HG02884 (cell line): ENCODE measurements at regions not wholly inside any gene's neighbourhood (a gene's known extent, or its start where the extent isn't known, plus 50 kb on each side); places are given as distances from the start of the nearest gene placed in this dataset.
A peak's percentile ranks its signal among the peaks of the same experiment; 100 is the strongest.
"Not testable (repeated sequence)": the region's sequence is repeated elsewhere in the genome, so short reads cannot be mapped to it uniquely, and the experiment has no call there.

Experiments used
- ATAC-seq: cut with Tn5 transposase; IDR thresholded peaks from one replicate; pipeline ENCODE4 v1.9.1; 2021; ENCODE audit warnings: mild to moderate bottlenecking, moderate library complexity; ENCODE audit not compliant: unreplicated experiment

DNA sequence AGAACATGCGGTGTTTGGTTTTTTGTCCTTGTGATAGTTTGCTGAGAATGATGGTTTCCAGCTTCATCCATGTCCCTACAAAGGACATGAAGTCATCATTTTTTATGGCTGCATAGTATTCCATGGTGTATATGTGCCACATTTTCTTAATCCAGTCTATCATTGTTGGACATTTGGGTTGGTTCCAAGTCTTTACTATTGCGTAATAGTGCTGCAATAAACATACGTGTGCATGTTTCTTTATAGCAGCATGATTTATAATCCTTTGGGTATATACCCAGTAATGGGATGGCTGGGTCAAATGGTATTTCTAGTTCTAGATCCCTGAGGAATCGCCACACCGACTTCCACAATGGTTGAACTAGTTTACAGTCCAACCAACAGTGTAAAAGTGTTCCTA lies 471.6 kb upstream of the MEIS1 start:
- not testable (repeated sequence) for ATAC-seq

DNA sequence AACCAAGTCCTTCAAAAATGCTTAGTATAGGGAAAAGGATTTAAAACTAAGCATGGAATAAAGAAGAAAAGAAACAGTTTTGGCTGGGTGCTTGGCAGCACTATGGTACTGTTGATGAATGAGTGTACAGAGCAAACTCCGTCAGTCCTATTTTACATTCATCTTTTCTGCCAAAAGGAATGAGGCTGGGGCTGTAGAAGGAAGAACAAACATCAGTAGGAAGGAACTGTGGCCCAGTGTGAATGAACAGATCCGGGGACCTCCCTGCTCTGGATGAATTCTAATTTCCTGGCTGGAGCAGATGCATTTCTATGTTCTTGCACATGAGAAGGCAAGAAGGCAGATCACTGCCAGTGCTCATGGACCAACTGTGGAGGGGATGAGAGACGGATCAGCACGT lies 474.0 kb upstream of the MEIS1 start:
- ATAC-seq, result no peak

DNA sequence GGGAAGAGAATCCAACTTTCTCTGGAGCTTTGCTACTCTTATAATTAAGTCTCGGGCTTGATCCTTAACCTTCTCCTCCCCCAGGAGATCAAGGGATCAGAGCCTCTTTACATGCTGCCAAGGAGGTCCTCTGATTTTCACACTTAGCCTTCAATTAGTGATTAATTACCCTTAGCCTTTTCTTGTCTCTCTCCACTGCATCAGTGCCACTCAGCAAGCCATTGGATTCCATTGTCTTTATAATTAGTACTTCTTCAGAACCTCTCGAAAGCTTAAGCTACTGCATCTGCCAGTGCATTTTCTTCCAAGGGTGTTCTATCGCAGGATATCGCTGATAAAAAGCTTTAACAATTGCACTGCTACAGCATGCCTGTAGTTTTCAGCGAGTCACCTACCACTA lies 477.0 kb upstream of the MEIS1 start:
- ATAC-seq, result no peak

DNA sequence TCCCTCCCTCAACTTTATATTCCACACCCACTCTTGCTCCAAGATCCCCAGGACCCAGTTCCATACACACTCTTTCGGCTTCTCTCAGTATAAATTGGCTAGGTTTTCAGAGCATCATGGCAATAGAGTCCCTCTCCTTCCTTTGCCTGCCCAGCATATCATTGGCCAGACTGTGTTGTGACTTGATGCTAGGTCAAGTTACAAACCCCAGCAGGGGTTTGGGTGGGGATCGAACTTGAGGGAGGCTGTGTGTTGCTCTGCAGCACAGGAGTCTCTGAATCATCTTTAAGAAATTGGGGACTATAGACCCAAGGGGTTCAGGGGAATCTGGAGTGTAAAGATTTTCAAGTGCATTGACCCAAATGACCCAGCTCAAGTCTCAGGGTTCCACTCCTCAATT lies 477.5 kb upstream of the MEIS1 start:
- no peak for ATAC-seq

DNA sequence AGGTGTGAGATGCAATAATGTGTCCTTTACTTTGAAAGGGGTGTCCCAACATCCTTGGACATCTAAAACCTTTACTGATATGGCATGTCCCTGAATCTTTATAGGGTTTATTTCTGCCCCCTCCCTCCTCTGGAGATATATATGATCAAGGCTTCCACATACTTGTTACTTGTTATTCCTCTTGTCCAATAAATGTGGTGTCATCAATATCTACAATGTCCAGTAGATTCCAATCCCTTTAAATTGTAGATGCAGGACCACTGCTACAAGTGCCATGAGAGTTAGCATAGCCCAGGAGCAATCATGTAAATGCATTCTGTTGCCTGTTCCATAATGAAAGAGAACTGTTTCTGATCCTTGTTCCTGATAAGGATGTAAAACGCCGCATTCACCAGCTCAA lies 479.7 kb upstream of the MEIS1 start:
- no peak for ATAC-seq

DNA sequence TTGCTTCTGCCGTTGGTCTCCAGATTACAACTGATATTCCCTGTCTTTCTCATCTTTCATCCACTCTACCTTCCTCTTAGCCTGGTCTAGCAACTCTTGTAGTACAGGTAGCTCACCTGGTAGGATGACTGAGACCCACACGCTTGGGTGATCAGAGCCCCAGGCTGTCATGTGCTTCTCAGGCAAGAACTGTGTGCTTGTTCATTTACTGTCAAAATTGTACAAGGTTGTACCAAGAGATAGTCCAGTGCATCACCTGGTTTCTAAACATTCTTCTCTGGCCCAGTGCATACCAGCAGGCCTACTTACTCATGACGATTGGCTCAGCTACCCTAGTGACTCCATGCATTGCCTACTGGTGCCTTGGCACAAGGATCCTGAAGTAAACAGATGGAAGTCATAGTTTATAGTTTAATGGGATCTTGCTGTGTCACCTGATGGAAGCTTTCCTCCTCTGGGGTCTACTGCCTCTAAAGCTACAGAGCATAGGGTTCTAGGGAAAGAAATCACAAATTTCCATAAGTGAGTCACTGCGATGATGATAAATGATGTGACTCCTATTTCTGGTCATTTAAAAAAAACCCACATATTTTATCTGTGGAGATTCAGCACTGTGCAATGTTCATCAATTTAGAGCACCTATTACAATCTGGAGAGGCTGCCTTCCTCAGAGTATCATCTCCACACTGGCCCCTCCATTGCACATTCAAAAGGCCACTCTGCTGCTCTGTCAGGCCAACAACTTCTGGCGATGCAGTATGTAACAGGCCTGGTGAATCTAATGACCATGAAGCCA lies 481.8 kb upstream of the MEIS1 start:
- no peak for ATAC-seq

DNA sequence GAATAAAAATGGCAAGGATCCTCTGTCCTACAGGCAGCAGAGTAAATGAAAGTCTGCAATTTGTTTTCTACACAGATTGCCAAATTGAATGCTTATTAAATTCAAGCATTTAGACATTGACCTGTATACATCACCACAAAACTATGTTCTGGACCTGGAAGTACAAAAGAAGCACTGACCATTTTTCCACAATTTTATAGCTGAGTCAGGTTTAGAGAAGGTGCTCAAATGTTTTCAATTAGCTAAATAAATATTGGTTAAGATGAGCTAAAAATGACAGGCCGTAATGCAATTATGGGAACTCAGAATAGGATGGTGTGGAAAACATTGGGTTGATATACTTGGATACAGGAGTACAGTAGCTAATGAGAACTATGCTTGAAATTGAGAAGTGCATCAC lies 490.7 kb upstream of the MEIS1 start:
- no peak for ATAC-seq

DNA sequence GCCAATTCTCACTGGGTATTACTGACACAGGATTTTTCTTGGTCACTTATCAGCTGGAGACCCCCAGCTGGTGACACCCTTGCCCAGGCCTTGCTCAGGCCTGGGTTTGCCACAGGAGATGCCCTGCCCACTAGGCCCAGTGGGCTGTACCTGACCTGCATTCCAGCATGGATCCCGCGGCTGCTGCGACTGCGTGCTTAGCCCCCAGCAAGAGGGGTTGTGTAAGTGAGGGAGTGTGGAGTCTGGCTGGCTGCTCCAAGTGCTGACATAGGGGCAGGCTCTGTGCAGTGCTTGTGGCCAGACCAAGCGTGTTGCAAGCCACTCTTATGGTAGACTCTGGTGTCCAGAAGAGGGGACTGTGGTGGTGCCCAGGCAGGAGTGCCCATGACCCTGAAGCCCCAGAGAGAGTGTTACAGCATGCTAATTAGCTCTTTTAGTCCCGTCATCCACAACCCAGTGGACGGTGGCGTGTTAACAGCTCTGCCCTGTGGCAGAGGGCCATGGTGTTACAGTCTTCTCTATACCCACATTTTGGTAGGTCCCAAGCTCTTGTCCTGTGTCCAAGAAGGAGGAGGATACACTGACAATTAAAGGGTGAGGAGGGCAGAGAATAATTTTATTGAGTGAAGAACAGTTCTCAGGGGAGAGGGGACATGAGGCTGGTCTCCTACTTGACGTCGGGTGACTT lies 491.7 kb upstream of the MEIS1 start:
- no peak for ATAC-seq

DNA sequence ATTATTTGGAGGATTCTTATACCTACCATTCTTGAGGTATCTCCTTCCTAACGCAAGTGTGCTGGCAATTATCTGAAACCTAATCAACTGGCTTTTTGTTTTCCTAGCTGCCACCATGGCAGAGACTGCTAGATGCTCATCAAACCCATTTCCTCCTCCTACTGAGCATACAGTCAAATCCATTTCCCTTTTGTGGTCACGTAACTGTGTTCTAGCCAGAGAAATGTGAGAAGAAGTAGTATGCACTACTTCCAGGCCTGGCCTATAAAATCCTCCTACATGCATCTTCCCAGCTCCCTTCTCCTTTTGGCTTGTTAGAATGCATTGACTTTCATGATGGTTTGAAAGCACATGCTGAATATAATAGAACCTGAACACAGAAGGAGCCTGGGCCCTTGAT lies 494.1 kb upstream of the MEIS1 start:
- no peak for ATAC-seq

DNA sequence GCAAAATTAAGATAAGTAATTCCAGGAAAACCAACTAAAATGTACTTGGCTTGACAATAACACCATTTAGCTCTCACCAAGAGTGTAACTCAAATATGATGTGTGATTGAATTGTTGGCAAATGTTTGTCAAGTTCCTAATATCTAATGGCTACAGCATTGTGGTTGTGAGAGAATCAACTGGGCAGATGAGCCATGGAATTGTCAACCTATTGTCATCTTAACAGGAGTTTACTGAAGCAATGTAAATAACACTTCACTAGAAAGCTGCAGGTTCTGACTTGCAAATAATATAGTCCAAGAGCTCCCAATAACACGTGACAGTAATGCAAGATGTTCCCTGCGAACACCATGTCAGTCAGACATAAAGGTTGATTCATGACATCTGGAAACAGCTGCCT lies 495.2 kb upstream of the MEIS1 start:
- no peak for ATAC-seq

DNA sequence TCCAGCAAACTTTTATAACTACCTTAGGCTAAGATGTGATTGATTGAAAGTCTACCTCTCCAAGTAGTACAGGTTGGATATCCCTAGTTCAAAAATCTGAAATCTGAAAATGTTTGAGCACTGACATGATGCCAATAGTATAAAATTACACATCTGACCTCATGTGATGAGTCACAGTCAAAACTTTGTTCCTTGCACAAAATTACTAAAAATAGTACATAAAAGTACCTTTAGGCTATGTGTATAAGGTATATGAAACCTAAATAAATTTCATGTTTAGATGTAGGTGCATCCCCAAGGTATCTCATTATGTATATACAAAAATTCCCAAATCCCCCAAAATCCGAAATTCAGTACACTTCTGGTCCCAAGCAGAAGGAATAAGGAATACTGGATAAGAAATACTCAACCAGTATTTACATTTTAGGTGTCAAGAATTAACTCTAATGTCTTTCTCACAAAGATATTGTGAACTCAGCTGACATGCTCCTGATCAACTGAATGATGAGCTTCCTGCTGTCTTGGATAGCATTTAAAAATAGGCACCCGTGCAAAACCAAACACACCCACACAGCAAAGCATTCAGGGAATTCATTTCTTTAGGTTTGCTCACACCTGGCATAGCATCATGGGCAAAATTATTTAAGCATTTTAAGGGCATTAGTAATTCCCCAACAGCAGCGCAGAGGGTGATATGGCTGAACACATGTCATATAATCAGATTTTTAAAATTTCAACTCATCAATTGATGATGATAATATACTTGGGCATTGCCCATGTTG lies 497.4 kb upstream of the MEIS1 start:
- no peak for ATAC-seq

DNA sequence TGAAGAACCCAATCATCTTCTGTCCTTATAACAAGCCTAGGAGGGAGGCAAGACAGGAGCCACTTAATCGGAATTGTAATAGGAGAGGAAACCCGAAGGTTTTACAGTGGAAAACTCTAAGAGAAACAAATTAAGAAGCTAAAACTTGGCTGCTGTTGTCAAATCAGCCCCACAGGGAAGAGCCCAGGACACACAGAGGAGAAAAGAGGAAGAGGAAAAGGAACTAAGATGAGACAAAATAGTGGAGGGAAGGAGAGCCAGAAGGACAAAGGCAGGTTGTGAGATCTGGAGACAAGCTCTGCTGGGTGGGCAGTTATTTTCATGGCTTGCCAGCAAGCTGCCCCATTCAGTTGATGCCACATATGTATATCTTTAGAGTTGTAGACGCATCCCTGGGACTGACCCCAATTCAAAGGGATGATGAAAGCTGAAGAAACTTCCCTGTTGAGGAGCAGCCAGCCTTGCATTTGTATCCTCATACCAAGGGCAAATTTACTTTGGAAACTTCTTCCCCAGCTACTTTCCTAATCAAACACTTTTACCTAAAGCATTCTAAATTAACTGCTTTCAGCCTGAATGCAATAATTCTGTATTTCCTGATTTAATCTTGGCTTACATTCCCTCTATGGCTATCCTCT lies 499.8 kb upstream of the MEIS1 start:
- no peak for ATAC-seq

DNA sequence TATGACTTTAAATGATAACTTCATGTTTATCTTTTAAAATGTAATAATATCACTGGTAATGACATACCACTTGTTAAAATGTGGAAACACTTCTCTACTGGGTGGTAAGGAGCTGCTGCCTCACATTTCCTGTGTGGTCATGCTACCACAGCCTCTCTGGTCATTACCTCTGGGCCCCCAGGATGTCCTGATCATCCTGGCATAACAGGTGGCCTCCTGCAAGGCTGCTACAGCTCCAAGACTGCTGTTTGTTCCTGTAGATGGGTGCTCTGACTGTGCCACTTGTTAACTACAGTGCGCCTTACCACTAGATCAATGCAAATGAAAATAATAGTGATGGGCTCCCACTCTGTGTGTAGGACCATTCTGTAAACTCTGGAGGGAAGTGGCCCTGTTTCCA lies 500.2 kb upstream of the SPRED2 start:
- no peak for ATAC-seq

DNA sequence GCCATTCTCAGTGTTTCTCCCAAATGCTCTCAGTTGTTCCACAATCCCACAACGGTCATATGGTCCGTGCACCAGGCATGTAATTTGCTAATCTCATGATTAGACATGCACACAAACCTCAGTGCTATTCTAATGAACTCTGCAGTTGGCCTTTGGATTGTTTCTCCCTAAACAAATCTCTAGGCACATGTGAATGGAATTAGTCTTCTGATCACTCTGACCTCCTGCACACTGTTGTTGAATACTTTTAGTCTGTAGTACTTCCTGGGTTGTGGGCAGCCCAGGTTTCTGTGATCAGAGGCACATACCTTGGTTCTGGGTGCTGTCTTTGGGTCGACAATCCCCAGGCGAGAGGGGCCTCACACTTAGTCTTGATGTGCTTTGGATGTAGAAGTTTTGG lies 498.7 kb upstream of the SPRED2 start:
- ATAC-seq, result no peak

DNA sequence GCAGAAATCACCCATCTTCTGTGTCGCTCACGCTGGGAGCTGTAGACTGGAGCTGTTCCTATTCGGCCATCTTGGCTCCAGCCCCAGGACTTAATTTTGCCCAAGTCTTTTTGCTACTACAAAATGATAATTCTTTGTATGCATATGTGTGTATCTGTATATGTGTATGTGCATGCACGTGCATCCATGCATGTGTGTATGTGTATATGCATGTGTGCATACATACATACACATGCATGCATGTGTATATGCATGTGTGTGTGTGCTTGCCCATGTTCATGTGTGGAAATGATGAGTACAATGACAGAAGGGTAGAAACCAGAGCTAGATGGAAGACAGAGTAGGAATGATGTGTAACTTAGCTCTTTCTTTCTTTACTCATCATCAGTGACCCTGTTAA lies 497.9 kb upstream of the SPRED2 start:
- ATAC-seq, result no peak

DNA sequence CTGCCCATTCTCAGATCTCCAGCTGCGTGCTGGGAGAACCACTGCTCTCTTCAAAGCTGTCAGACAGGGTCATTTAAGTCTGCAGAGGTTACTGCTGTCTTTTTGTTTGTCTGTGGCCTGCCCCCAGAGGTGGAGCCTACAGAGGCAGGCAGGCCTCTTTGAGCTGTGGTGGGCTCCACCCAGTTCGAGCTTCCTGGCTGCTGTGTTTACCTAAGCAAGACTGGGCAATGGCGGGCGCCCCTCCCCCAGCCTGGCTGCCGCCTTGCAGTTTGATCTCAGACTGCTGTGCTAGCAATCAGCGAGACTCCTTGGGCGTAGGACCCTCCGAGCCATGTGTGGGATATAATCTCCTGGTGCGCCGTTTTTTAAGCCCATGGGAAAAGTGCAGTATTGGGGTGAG lies 497.3 kb upstream of the SPRED2 start:
- not testable (repeated sequence) for ATAC-seq

DNA sequence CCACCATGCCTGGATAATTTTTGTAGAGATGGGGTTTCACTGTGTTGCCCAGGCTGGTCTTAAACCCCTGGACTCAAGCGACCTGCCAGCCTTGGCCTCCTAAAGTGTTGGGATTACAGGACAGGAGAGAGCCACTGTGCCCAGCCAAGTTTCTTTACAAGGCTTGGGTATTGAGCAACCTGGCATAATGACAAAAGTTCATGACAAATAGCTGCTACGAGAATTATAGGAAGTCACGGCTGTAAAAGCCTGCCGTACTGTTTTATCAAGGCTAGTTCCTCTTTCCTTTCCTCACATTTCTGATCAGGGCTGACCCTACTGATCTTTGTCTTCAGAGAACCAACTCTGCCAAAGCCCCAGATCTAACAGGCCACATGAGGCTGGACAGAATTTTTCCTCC lies 490.4 kb upstream of the SPRED2 start:
- ATAC-seq, result no peak

DNA sequence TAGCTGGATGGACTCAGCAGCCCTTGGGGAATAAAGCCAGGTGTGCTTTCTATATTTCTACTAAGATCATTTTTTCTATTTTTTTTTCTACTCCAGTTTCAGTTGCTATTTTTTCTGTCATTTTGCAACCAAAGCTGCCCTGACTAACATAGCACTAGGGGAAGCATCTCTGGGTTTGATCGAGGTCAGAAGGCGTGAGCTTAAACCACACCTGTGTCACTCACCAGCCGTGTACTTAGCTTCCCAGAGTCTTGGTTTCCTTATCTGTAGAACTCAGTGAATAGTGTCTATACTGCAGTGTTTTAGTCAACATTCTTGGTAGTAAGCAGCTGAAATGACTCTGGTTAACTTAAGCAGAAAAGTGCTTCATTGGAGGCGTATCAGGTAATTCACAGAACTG lies 489.6 kb upstream of the SPRED2 start:
- peak; percentile 60 for ATAC-seq

DNA sequence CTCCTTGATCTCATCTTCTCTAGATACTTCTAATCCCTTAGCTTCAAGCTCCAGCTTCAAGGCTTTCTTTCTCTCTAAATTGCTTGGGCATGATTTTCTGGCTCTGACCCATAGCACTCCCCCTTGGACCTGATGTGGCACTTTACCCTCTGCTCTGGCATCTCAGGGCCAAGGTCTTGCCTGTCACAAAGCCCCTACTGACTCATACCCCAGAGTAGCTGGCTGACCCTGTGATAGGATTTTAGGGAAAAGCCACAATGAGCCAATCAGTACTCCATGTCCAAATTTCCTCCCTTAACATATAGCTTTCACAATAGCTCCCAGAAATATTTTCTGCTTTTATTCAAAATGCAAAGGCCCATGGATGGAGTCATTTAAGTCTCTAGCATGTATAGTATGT lies 488.7 kb upstream of the SPRED2 start:
- no peak for ATAC-seq

DNA sequence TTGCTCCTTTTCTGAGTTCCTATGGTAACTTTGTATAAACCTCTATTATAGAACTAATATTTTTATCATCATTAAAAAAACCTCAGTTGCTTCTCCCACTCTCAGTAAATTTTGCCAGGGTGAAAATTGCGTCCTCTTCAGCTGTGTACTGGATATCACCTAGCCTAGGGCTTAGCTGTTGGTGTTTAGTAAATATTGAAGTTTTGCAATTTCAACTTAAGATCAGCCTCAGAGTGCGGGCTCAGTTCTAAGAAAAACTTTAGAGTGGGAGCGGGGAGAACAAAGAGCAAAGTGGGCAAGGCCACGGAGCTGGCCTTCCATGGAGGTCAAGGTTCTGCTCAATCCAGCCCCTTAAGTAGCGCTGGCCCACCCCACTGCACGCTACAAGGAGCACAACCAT lies 488.3 kb upstream of the SPRED2 start:
- no peak for ATAC-seq

DNA sequence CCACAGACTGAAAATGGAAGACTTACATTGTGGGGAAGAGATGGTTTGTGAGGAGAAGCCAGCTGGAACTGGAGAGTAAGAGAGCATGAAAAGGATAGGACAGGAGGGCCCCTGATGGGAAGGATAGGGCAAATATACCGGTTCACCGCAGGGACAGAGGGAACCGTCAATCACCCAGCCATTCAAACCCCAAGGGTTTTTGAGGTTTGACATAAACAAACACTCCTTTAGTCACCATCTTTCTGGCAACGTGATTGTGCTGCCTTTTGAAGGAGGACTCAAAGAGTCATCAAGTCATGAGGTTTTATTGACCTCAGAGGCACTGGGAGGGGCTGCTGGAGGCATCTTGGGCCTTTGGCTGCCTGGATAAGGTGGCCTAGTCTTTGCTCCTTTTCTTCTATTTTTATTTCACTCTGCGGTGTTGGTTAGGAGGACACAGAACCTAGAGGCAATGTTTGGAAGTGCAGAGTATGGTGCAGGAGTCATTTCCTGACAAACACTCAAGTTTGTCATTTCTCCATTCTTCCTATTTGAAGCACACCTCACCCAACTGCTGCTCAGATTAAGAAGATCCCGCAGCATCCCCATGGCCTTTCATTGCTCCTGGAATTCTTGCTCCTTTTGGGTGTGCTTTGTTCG lies 487.3 kb upstream of the SPRED2 start:
- ATAC-seq, result no peak
